Pons (tissue), 1 donor: ENCODE measurements at regions not wholly inside any gene's neighbourhood (a gene's known extent, or its start where the extent isn't known, plus 50 kb on each side); places are given as distances from the start of the nearest gene placed in this dataset.
"Not testable (repeated sequence)": the region's sequence is repeated elsewhere in the genome, so short reads cannot be mapped to it uniquely, and the experiment has no call there.

Source experiments
- DNase-seq: peaks from one replicate; pipeline ENCODE4 v3.0.0-alpha.2; 2016; ENCODE audit warnings: low spot score

GRCh38 chr7:51369746-51370145 lies 53.1 kb upstream of the COBL start:
- no peak for DNase-seq

DNA sequence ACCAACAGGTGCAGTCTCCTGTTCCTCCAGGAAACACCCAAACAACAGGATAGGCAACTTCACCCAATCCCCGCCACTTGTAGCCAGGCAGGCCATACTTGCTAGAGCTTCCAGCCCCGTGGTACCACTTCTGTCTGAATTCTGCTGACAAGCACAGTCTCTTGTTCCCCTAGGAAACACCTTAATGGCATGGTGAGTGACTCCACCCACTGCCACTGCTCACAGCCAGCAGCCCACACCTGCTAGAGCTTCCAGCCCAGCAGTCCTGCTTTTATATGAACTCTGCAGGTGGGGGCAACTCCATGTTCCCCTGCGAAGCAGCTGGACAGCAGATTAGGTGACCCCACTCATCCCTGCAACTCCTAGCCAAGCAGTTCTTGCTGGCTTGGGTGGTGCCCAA lies 52.6 kb upstream of the COBL start:
- DNase-seq, result not testable (repeated sequence)

DNA sequence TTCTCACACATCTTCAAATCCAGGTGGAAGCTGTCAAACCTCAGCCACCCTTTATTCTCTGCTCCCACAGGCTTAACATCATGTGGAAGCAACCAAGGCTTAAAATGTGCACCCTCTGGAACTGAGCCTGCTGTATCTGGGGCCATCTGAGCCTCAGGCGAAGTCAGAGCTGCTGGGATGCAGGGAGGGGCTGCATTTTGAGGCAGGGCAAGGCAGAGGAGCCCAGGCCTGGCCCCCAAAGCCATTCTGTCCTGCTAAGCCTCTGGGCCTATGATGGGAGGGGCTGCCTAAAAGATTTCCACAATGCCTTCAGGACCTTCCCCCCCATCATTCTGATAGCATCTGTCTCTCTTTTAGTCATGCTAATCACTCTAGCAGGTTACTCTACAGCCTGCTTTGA lies 51.7 kb upstream of the COBL start:
- no peak for DNase-seq

GRCh38 chr7:51367614-51367968 lies 51.0 kb upstream of the COBL start:
- DNase-seq, result no peak

DNA sequence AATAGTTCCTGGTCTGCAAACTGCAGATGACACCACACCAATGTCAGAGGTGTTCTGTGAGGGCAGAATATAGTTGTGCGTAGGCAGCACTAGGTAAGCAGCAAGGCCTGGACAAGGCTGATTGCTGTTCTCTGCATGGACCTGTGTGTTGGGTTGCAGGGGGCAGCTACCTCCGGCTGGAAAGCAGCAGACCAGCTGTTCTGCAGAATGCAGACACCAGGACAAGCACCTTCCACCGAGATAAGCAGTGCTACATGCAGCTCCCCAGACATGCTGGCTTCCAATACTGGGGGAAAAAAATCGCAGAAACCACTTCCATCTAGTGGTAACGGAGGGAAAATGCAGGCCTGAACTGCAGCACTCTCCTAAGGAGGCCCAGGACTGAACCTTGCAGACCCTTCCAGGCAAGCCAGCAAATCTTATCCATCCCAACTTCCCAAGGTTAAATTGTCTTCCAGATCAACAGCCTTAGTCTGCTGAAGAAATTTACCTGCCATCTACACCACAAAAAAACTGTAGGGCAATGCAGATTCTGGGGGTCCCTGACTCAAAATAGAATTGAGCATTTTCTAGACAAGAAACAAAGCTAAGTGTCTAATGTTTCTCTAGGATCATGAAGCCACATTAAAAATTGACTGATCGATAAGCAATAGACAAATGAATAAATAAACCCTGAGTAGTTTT lies 50.5 kb upstream of the COBL start:
- DNase-seq, result peak; percentile 75
